ENCODE measurements at regions not wholly inside any gene's neighbourhood (a gene's known extent, or its start where the extent isn't known, plus 50 kb on each side); places are given as distances from the start of the nearest gene placed in this dataset.

DNA sequence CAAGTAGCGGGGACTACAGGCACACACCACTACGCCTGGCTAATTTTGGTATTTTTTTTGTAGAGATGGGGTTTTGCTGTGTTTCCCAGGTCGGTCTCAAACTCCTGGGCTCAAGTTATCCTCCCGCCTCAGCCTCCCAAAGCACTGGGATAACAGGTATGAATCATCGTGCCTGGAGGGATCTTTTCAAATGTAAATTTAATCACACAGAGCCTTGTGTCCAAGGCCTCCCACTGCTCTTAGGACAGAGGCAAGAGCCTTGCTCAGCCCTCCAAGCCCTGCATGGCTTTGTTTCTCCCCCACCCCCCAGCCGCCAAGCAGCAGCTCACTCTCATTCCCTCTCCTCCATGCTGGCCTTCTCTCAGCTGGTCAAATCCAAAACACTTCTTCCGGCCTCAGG, 75.3 kb upstream of the CREB3L1 start:
- H3K4me2 ChIP-seq (replicated peaks; ENCODE audit: extremely low read depth, low read length, poor library complexity, severe bottlenecking), result no peak overlapping the region
- no peak overlapping the region for H3K27ac ChIP-seq (ENCODE audit: low read depth in 1 of 2, low read length in 2 of 2)
- H3K4me3 ChIP-seq (replicated peaks in 1 of 3; ENCODE audit: low read depth in 2 of 3, low read length in 3 of 3), result no peak overlapping the region
- WGBS (ENCODE audit: insufficient coverage), result 100% methylated on average over 1 of the region's 7 CpGs
- H2AFZ ChIP-seq (ENCODE audit: insufficient read depth, low read depth, low read length, poor library complexity, severe bottlenecking), result no peak overlapping the region
- Mint-ChIP-seq H3K4me3 (no peak overlapping the region), H3K4me1 (peaks cover 2% of the 10 kb centered on the region), H3K27ac (no peak overlapping the region), H3K9me3 (peaks cover 0 to 2% (median 0%) of the 10 kb centered on the region in 7 donors), H3K36me3 (no peaks in the 10 kb centered on the region), H3K27me3 (ENCODE audit: low read depth in 3 of 3) (peaks cover 6 to 25% (median 7%) of the 10 kb centered on the region in 3 donors)
- DNase-seq, result no peak
- TF ChIP-seq CTCF (IDR thresholded peaks at IDR 0.05), result no peak
- H3K27me3 ChIP-seq (ENCODE audit: control insufficient read depth in 2 of 2, insufficient read depth in 2 of 2, low read length in 2 of 2), result peaks cover 0 to 5% of the 10 kb centered on the region in 2 donors
- intact Hi-C loops (cut with micrococcal nuclease), result no loop called here
- no peaks in the 10 kb centered on the region for H3K4me1 ChIP-seq (ENCODE audit: control insufficient read depth in 1 of 2, insufficient read depth in 2 of 2, low read length in 2 of 2)
- H3K36me3 ChIP-seq (replicated peaks in 1 of 2; ENCODE audit: control insufficient read depth in 1 of 2, insufficient read depth in 2 of 2, low read length in 2 of 2), result no peaks in the 10 kb centered on the region
- H4K20me1 ChIP-seq (ENCODE audit: insufficient read depth, low read length), result no peaks in the 10 kb centered on the region
- H3K79me2 ChIP-seq (ENCODE audit: insufficient read depth, low read length), result no peaks in the 10 kb centered on the region
- no peak overlapping the region for H3K9ac ChIP-seq (ENCODE audit: insufficient read depth, low read length, poor library complexity, severe bottlenecking)
- H3K9me3 ChIP-seq (replicated peaks in 1 of 2; ENCODE audit: control insufficient read depth in 1 of 2, insufficient read depth in 1 of 2, low read length in 2 of 2), result no peaks in the 10 kb centered on the region

DNA sequence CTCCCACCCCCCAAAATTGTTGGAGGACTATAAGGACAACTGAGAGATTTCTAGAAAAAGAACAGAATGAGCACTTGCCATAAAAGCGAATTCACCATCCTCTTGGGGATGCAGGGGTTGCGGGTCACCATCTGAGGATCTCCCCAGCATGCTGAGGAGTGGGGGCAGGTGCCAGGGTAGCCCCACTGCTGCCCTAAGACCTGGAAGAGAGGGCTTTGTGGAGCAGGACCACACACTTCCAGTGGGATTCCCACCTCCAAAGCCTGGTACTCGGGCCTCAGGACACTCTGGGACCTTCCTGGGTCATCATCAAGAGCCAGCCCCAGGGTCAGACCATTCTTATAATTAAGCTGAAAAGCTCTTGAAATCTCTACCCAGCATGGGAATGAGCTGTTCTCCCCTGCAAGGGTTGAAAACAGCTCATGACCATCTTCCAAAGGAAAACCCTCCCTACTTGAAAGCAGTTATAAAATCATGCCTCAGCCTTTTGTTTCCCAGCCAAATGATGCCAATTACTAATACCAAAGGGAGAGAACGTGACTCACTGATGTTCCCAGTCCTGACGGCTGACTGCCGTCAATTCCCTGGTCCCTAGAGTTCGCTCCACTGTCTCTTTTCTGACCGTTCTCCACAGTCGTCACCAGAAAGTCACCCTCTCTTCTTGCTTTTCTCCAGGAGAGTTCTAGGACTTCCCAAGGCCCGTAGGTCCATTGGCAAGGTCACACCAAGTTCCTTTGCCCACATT, 76.8 kb upstream of the CREB3L1 start:
- Mint-ChIP-seq H3K27ac (no peak overlapping the region), H3K4me3 (no peak overlapping the region), H3K4me1 (peaks cover 2% of the 10 kb centered on the region), H3K27me3 (ENCODE audit: low read depth in 3 of 3) (peaks cover 10 to 25% (median 10%) of the 10 kb centered on the region in 3 donors), H3K36me3 (no peaks in the 10 kb centered on the region), H3K9me3 (peaks cover 0 to 2% (median 0%) of the 10 kb centered on the region in 7 donors)
- WGBS (ENCODE audit: insufficient coverage), result 96% methylated on average over 8 of the region's 10 CpGs
- DNase-seq, result no peak
- Histone ChIP-seq H4K20me1 (ENCODE audit: insufficient read depth, low read length) (no peaks in the 10 kb centered on the region), H2AFZ (ENCODE audit: insufficient read depth, low read depth, low read length, poor library complexity, severe bottlenecking) (no peak overlapping the region), H3K79me2 (ENCODE audit: insufficient read depth, low read length) (no peaks in the 10 kb centered on the region), H3K27me3 (ENCODE audit: control insufficient read depth in 2 of 2, insufficient read depth in 2 of 2, low read length in 2 of 2) (peaks cover 5% of the 10 kb centered on the region in 2 donors), H3K4me2 (replicated peaks; ENCODE audit: extremely low read depth, low read length, poor library complexity, severe bottlenecking) (no peak overlapping the region), H3K4me1 (ENCODE audit: control insufficient read depth in 1 of 2, insufficient read depth in 2 of 2, low read length in 2 of 2) (no peaks in the 10 kb centered on the region), H3K4me3 (replicated peaks in 1 of 3; ENCODE audit: low read depth in 2 of 3, low read length in 3 of 3) (no peak overlapping the region), H3K9me3 (replicated peaks in 1 of 2; ENCODE audit: control insufficient read depth in 1 of 2, insufficient read depth in 1 of 2, low read length in 2 of 2) (no peaks in the 10 kb centered on the region), H3K27ac (ENCODE audit: low read depth in 1 of 2, low read length in 2 of 2) (no peak overlapping the region), H3K9ac (ENCODE audit: insufficient read depth, low read length, poor library complexity, severe bottlenecking) (no peak overlapping the region), H3K36me3 (replicated peaks in 1 of 2; ENCODE audit: control insufficient read depth in 1 of 2, insufficient read depth in 2 of 2, low read length in 2 of 2) (no peaks in the 10 kb centered on the region)
- intact Hi-C loops (cut with micrococcal nuclease), result no loop called here
- TF ChIP-seq CTCF (IDR thresholded peaks at IDR 0.05), result no peak
